SK-N-SH treated with all-trans-retinoic acid at 6 μM for 48 hours (cell line): ENCODE measurements at regions not wholly inside any gene's neighbourhood (a gene's known extent, or its start where the extent isn't known, plus 50 kb on each side); places are given as distances from the start of the nearest gene placed in this dataset.
"Not testable (repeated sequence)": the region's sequence is repeated elsewhere in the genome, so short reads cannot be mapped to it uniquely, and the experiment has no call there.

ENCODE experiments used
- ATAC-seq: fragments of 200-7000 bp; cut with Tn5 transposase; 3 replicates; pipeline ENCODE4 v1.9.1; 2020; ENCODE audit warnings: mild to moderate bottlenecking, moderate library complexity
- ARNTL ChIP-seq: fragments of 450-650 bp; formaldehyde crosslinking; IDR thresholded peaks from 2 replicates; pipeline ENCODE4 v1.5.0; 2020; ENCODE audit warnings: low read depth, mild to moderate bottlenecking, moderate library complexity, borderline replicate concordance
- BACH2 ChIP-seq: fragments of 250-450 bp; sonication (Bioruptor Pico); IDR thresholded peaks from 2 replicates; pipeline ENCODE4 v1.9.0; 2021; ENCODE audit warnings: mild to moderate bottlenecking, borderline replicate concordance
- CSDC2 ChIP-seq: fragments of 250-450 bp; sonication (Bioruptor Pico); IDR thresholded peaks from 2 replicates; pipeline ENCODE4 v1.5.0; 2020; ENCODE audit warnings: mild to moderate bottlenecking, moderate library complexity
- ESRRG ChIP-seq: fragments of 250-450 bp; sonication (Bioruptor Pico); IDR thresholded peaks from 2 replicates; pipeline ENCODE4 v1.6.1; 2021; ENCODE audit warnings: mild to moderate bottlenecking
- GLIS3 ChIP-seq: fragments of 250-450 bp; sonication (Bioruptor Pico); IDR thresholded peaks from 2 replicates; pipeline ENCODE4 v1.5.0; 2020; ENCODE audit warnings: mild to moderate bottlenecking, moderate library complexity
- ISL1 ChIP-seq: fragments of 250-450 bp; sonication (Bioruptor Pico); IDR thresholded peaks from 2 replicates; pipeline ENCODE4 v2.1.2; 2022; ENCODE audit warnings: mild to moderate bottlenecking, moderate library complexity
- OSR1 ChIP-seq: fragments of 250-450 bp; sonication (Bioruptor Pico); IDR thresholded peaks from 2 replicates; pipeline ENCODE4 v1.8.0; 2022; ENCODE audit warnings: moderate library complexity, mild to moderate bottlenecking, inconsistent platforms
- PATZ1 ChIP-seq: fragments of 250-450 bp; sonication (Bioruptor Pico); IDR thresholded peaks from 2 replicates; pipeline ENCODE4 v1.8.0; 2020; ENCODE audit warnings: mild to moderate bottlenecking, moderate library complexity, borderline replicate concordance
- POU6F1 ChIP-seq: fragments of 250-450 bp; sonication (Bioruptor Pico); IDR thresholded peaks from 2 replicates; pipeline ENCODE4 v1.8.0; 2021; ENCODE audit warnings: low read depth, mild to moderate bottlenecking, moderate library complexity, borderline replicate concordance
- PPARA ChIP-seq: fragments of 250-450 bp; sonication (Bioruptor Pico); IDR thresholded peaks from 2 replicates; pipeline ENCODE4 v1.5.0; 2020; ENCODE audit warnings: mild to moderate bottlenecking, borderline replicate concordance
- RARB ChIP-seq: fragments of 250-450 bp; sonication (Bioruptor Pico); IDR thresholded peaks from 2 replicates; pipeline ENCODE4 v1.8.0; 2021; ENCODE audit warnings: mild to moderate bottlenecking, moderate library complexity
- SNAI2 ChIP-seq: fragments of 250-450 bp; sonication (Bioruptor Pico); IDR thresholded peaks from 2 replicates; pipeline ENCODE4 v1.5.0; 2020; ENCODE audit warnings: mild to moderate bottlenecking, moderate library complexity
- TOX ChIP-seq: fragments of 250-450 bp; sonication (Bioruptor Pico); IDR thresholded peaks from 2 replicates; pipeline ENCODE4 v1.8.0; 2021; ENCODE audit warnings: mild to moderate bottlenecking, moderate library complexity, borderline replicate concordance
- ZC3H10 ChIP-seq: fragments of 250-450 bp; sonication (Bioruptor Pico); IDR thresholded peaks from 2 replicates; pipeline ENCODE4 v1.5.1; 2021; ENCODE audit warnings: mild to moderate bottlenecking, moderate library complexity
- ZFP3 ChIP-seq: fragments of 250-450 bp; sonication (Bioruptor Pico); IDR thresholded peaks from 2 replicates; pipeline ENCODE4 v1.5.0; 2020; ENCODE audit warnings: mild to moderate bottlenecking, moderate library complexity
- ZFP30 ChIP-seq: fragments of 450-650 bp; formaldehyde crosslinking; IDR thresholded peaks from 2 replicates; pipeline ENCODE4 v1.5.0; 2022; ENCODE audit warnings: mild to moderate bottlenecking, moderate library complexity
- ZNF565 ChIP-seq: fragments of 450-650 bp; formaldehyde crosslinking; conservative IDR thresholded peaks from 2 replicates; pipeline ENCODE4 v1.5.0; 2020; ENCODE audit warnings: low read depth, mild to moderate bottlenecking, moderate library complexity
- ZNF70 ChIP-seq: fragments of 450-650 bp; formaldehyde crosslinking; IDR thresholded peaks from 2 replicates; pipeline ENCODE4 v1.5.0; 2020; ENCODE audit warnings: mild to moderate bottlenecking, moderate library complexity
- ZNF8 ChIP-seq: fragments of 450-650 bp; formaldehyde crosslinking; IDR thresholded peaks from 2 replicates; pipeline ENCODE4 v1.5.0; 2020; ENCODE audit warnings: mild to moderate bottlenecking, moderate library complexity
- TF ChIP-seq, protein P1 (sequence below): fragments of 250-450 bp; sonication (Bioruptor Pico); IDR thresholded peaks from 2 replicates; pipeline ENCODE4 v1.5.1; 2021; ENCODE audit warnings: mild to moderate bottlenecking, moderate library complexity
- TF ChIP-seq, protein P2 (sequence below): fragments of 250-450 bp; sonication (Bioruptor Pico); IDR thresholded peaks from 2 replicates; pipeline ENCODE4 v1.5.0; 2020; ENCODE audit warnings: mild to moderate bottlenecking, moderate library complexity

DNA sequence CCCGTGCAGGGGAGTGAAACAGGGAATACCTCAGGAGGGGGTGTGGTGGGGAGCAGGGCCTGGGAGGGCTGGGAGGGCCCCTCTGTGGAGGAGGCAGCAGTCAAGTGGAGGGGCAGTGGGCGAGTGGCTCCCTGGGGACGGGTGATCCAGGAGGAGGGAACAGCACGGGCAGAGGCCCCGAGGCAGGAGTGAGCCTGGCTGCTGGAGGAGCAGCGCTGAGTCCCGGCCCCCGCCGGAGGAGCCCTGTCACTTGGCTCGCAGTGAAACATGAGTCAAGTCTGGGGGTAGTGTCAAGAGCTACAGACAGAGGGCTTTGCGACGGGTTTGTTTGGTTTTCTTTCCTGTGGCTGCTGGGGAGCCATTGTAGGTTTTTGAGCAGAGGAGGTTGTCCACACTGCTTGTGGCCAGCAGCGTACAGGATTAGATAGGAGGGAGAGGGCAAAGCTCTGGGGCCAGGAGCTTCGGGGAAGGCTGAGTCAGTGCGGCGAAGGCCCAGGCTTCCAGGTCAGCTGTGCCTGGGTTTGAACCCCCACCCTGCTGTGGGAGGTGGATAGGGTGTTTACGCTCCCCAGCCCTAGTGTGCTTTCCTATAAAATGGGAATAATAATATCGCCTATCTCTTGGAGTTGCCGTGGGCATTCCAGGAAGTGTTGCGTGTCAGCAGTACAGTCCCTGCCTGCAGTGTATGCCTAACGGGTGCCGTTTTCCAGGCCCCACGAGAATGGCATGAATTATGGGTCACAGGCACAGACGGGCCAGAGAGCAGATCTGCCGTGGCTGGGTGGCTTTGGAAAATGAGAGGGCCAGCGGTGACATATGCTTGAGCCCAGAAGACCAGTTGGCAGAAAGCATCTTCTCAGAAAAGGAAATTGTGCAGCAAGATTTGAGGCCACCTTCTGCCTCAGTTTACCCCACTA lies 115.9 kb upstream of the CIBAR2 start (continued):
- TF ChIP-seq POU6F1 (no peak), BACH2 (CRISPR knock-in tag) (no peak), OSR1 (CRISPR knock-in tag) (no peak), ZFP3 (no peak), RARB (CRISPR knock-in tag) (no peak)

DNA sequence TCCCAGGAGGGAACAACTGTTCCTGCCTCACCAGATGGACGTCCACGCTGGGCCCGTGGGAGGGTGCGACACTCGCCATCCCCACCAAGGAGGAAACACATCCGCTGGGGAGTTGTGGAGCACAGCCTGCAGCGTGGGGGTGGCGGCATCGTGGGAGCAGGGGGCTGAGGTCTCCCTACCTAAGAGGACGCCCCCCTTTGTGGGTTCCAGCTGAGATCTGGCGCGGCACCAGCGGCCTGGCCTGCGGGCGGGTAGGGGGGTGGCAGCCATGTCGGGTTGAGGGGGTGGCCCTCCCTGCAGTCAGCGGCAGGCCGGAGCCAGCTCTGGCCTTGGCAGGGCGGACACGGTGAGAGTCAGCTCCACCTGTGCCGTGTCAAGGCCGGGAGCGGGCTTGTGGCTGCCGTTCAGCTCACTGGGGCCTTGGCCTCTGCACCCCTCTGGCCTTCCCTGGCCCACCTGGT lies 116.7 kb upstream of the CIBAR2 start:
- ATAC-seq: no peak
- TF ChIP-seq ISL1 (CRISPR knock-in tag) (no peak), BACH2 (CRISPR knock-in tag) (no peak), PATZ1 (no peak), GLIS3 (no peak), TOX (CRISPR knock-in tag) (no peak), PPARA (no peak), ARNTL (CRISPR knock-in tag) (no peak), ZNF565 (no peak), RARB (CRISPR knock-in tag) (no peak), POU6F1 (no peak), OSR1 (CRISPR knock-in tag) (no peak), ZNF8 (CRISPR knock-in tag) (no peak), ZFP3 (no peak), SNAI2 (CRISPR knock-in tag) (no peak), CSDC2 (no peak), ESRRG (CRISPR knock-in tag) (no peak)
- TF ChIP-seq, protein P1, sequence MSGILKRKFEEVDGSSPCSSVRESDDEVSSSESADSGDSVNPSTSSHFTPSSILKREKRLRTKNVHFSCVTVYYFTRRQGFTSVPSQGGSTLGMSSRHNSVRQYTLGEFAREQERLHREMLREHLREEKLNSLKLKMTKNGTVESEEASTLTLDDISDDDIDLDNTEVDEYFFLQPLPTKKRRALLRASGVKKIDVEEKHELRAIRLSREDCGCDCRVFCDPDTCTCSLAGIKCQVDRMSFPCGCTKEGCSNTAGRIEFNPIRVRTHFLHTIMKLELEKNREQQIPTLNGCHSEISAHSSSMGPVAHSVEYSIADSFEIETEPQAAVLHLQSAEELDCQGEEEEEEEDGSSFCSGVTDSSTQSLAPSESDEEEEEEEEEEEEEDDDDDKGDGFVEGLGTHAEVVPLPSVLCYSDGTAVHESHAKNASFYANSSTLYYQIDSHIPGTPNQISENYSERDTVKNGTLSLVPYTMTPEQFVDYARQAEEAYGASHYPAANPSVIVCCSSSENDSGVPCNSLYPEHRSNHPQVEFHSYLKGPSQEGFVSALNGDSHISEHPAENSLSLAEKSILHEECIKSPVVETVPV (CRISPR knock-in tag): no peak
- TF ChIP-seq, protein P2, sequence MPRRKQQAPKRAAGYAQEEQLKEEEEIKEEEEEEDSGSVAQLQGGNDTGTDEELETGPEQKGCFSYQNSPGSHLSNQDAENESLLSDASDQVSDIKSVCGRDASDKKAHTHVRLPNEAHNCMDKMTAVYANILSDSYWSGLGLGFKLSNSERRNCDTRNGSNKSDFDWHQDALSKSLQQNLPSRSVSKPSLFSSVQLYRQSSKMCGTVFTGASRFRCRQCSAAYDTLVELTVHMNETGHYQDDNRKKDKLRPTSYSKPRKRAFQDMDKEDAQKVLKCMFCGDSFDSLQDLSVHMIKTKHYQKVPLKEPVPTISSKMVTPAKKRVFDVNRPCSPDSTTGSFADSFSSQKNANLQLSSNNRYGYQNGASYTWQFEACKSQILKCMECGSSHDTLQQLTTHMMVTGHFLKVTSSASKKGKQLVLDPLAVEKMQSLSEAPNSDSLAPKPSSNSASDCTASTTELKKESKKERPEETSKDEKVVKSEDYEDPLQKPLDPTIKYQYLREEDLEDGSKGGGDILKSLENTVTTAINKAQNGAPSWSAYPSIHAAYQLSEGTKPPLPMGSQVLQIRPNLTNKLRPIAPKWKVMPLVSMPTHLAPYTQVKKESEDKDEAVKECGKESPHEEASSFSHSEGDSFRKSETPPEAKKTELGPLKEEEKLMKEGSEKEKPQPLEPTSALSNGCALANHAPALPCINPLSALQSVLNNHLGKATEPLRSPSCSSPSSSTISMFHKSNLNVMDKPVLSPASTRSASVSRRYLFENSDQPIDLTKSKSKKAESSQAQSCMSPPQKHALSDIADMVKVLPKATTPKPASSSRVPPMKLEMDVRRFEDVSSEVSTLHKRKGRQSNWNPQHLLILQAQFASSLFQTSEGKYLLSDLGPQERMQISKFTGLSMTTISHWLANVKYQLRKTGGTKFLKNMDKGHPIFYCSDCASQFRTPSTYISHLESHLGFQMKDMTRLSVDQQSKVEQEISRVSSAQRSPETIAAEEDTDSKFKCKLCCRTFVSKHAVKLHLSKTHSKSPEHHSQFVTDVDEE (CRISPR knock-in tag): no peak

- no peak for TF ChIP-seq ZC3H10 (CRISPR knock-in tag)
- no peak for TF ChIP-seq ZNF70 (CRISPR knock-in tag)
- TF ChIP-seq ESRRG (CRISPR knock-in tag): no peak
- TF ChIP-seq BACH2 (CRISPR knock-in tag): no peak
- TF ChIP-seq PPARA: no peak
- no peak for TF ChIP-seq ARNTL (CRISPR knock-in tag)
- TF ChIP-seq CSDC2: no peak
- no peak for TF ChIP-seq ZFP30
- no peak for ATAC-seq
These were observed 117.7 kb upstream of the CIBAR2 start for GRCh38 chr16:85229869-85230462.

DNA sequence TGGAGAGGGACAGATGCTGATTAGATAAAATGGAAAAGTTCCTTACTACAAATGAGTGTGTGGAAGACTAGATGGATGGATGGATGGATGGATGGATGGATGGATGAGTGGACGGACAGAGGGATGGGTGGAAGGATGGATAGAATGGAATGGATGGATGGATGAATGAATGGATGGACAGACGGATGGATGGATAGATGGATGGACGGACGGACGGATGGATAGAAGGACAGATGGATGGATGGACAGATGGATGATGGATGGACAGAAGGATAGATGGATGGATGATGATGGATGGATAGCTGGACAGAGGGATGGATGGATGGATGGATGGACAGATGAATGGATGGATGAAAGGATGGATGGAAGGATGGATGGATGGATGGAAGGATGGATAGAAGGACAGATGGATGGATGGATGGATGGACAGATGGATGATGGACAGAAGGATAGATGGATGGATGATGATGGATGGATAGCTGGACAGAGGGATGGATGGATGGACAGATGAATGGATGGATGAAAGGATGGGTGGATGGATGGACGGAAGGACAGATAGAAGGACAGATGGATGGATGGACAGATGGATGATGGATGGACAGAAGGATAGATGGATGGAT lies 118.6 kb upstream of the CIBAR2 start:
- ATAC-seq: not testable (repeated sequence)
